GM12874 (cell line): ENCODE measurements at regions not wholly inside any gene's neighbourhood (a gene's known extent, or its start where the extent isn't known, plus 50 kb on each side); places are given as distances from the start of the nearest gene placed in this dataset.

Source experiments
- CTCF ChIP-seq: IDR thresholded peaks from 2 replicates; pipeline ENCODE4 v1.5.1; 2011; ENCODE audit warnings: low read depth, mild to moderate bottlenecking, control low read depth, low read length, moderate library complexity; ENCODE audit not compliant: insufficient read depth

DNA sequence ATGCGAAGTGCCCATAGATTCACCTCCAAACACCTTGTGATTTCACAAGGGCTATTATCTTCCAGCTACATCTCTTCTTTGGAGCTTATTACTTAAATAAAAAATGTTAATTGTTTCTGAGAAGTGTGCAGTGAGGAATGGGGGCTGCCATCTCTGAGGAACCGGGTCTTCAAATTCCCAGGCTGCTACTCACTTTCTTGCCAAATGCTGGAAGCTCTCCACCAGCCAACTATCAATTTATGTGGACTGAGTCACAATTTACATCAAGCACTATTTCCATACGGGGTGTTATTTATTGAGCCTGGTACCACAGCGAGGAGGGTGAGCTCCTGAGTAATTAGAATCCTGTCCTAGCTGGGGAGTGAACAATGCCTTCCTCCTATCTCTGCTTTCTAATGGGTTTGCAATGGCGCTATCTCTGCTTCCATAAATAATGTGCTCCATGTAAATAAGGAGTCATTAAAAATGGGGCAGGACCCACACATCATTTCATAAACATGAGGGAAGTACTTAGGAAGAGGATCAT lies 898.3 kb downstream of the VRK1 start:
- no peak for TF ChIP-seq CTCF

- no peak for TF ChIP-seq CTCF
Measured at GRCh38 chr14:97697772-97698171, 900.6 kb downstream of the VRK1 start.

DNA sequence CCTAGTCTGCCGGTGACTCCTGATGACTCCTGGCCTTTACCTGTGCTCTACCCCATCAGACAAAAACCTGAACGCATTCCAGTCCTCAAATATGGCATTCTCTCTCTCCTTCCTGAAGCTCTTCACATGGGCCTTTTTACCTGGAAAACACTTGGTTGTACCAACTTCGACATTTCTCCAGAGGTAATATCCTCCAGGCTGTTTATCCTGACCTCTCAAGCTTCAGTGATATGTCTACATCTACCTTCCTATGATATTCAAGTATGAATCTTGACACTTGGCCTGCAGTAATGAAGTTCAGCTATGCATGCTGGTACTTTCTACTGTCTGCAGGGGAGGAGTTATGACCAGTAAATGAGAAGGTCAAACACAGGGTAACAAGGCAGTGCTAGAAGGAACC lies 901.8 kb downstream of the VRK1 start:
- TF ChIP-seq CTCF, result no peak

DNA sequence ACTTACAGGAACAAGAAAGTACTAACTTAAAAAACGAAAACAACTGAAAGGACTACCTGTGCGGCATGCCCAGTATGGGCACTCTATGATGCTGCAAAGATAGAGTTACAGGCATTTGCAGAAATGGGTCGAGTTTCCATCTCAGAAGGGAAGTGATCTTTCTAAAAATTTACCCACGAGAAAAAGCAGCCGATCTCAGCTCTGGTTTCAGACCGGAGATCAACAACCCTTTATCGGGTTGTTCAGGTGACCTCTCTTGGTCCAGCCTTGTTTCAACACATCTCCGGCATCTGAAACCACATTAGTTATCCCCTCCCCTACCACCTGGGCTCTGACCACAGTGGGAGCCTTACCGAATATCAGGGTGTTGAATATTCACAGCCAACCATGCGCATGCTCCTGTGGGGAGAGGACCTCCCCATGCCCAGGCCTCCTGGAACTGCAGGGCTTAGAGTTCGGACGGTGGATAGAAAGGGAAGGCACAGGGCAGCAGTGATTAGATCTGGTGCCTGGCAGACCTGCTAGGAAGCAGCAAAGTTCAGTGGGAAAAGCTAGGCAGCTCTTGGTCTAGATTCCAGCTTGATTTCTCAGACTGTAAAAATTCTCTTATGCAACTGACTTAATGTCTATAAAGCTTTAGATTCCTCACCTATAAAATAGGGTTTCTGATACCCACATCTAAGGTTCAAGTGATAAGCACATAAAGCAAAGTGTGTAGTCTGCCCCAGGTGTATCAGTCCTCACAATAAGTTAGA lies 906.0 kb downstream of the VRK1 start:
- TF ChIP-seq CTCF, result no peak

- no peak for TF ChIP-seq CTCF
Measured at GRCh38 chr14:97704316-97704885, 907.2 kb downstream of the VRK1 start.

DNA sequence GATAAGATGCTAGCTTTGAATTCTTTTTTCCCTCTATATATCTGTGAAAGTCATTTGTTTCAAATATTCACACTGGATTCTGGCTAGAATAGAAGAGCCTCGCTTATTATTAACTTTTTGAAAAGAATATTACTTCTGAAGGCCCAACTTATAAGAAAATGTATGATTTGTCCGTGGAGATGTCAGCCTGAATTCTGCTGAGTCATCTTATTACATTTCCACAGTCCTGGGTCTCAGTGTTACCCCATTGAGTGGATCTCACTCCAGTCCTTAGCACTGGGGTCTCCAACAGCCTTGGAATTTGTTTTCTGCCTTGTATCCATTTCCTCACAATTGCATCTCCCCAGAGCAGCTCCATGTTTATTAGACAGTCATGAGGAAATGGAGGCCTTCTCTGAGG lies 907.9 kb downstream of the VRK1 start:
- no peak for TF ChIP-seq CTCF

- TF ChIP-seq CTCF, result no peak
Measured at GRCh38 chr14:97705976-97706375, 908.8 kb downstream of the VRK1 start.
